ENCODE measurements at regions not wholly inside any gene's neighbourhood (a gene's known extent, or its start where the extent isn't known, plus 50 kb on each side); places are given as distances from the start of the nearest gene placed in this dataset.
A peak's percentile ranks its signal among the peaks of the same experiment; 100 is the strongest.

DNA sequence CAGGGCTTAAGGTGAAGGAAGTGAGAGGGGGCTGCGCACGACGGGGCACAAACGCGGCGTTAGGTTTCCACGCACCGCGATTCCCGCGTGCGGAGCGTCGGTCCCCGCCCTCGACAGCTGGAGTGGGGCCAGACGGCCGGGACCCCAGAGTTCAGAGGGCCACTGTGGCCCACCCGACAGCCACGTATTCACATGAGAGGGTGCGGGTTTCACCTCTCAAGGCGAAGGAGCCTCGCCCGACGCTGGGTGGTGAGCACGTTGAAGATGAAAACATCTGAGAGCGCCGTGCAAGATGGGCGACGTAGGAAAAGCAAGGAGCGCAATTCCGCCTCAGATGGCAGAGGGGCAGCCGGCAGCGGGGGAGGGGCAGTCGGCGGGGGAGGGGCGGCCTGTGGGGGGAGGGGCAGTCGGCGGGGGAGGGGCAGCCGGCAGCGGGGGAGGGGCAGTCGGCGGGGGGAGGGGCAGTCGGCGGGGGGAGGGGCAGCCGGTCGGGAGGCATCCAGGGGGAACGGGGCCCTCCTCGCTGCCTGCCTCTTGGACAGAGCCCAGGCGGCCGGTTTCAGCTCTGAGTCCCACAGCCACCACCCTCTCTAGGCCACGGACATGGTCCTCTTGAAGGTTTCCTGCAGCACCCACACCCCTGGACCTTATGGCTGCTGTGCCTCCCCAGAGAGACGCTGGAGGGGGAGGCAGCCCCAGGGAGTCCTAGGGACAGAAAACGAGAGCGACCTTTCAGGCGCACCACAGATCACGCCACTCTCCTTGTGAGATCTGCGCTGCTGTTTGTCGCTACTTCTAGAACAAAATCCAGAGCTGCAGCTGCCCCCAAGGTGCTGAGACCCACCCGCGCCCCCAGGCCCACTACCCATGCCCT lies 113.7 kb downstream of the DLL1 start:
- peak; percentile 46 for DNase-seq

DNA sequence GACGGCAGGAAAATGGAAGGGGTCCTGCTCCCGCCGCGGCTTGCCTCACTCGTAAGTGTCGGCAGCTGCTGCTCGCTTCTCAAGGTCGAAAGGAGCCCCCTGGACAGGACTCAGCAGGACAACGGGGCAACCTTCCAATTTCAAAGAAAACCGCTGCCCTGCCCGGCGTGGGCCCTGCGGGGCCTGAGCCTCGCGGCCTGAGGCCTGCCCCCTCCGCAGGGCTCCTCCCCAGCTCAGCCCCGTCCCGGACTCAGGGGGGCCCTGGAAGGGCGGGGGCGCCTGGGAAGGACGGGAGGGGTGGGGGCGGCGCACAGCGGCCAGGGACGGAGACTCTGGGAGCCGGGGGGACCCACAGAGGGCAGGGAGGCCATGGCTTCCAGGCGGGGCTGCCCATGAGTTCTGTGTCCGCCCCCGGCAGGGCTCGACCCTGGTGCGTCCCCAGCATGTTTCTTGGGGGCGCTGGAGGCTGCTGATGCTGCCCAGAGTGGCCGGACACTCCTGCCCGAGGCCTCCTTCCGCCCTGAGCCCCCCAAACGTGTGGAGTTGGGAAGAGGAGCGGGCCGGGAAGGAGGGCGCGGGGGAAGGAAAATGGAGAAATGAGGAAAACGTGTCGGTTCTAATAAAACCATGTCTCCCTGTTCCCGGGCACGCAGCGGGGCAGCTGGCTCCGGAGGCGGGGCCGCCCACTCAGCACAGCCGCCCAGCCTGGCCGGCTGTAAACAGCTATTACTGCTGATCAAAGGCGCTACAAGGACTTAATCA lies 114.6 kb downstream of the DLL1 start:
- peak; percentile 50 for DNase-seq

DNA sequence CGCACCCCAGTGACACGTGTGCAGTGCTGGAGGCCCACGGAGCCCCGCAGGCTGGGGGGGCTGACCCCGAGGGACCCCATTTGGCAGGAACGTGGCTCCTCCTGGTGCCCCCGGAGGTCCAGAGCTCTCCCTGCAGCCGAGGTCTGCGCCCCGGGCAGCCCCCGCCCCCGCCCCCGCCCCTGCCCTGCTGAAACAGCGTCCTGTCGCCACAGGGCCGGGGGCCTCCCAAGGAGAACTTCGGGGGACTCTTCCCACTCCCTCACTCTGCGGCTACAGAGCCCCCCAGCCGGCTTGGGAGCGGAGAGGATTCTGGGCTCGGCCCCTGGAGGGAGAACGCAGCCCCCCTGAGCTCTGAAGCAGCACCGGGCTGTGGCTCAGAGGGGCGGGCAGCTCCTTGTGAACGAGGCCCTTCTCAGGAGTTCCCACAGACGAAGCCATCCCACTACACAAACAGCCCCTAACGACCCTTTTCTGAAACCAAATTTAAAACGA lies 115.2 kb downstream of the DLL1 start:
- no peak for DNase-seq

DNA sequence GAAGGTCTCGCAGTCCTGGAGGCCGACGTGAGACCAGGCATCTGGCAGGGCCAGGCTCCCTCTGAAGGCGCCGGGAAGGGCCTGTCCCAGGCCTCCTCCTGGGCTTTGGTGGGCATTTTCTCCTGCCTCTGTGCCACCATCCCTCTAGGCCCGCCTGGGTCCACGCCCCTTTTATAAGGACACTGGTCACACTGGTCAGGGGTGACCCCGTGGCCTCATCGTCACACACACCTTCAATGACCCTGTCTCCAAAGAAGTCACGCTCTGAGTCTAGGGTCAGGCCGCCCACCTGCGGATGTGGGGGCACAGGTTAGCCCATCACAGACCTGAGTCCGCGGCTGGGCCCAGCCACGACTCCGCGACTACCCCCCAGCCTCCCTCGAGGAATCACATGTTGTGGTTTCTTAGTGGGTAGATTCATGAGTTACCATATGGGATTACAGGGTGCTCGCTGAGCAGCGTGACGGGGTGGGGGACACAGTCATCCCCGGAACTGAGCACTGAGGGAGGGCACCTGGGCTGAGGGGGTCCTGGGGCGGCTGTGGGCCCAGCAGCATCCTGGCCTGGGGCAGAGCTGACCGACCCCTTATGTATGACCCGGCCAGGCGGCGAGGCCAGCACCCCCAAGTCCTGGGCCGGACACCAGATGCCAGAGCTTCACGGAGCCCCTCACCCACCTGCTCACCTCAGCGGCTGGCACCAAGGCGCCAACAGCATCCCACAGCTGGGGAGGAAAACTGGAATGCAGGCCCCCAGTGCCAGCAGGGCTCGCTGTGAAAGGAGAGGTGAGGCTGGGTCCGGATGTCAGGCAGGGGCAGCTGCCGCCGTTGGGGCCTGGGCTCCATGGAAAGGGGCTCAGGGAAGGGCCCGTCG lies 115.9 kb downstream of the DLL1 start:
- peak; percentile 36 for DNase-seq

DNA sequence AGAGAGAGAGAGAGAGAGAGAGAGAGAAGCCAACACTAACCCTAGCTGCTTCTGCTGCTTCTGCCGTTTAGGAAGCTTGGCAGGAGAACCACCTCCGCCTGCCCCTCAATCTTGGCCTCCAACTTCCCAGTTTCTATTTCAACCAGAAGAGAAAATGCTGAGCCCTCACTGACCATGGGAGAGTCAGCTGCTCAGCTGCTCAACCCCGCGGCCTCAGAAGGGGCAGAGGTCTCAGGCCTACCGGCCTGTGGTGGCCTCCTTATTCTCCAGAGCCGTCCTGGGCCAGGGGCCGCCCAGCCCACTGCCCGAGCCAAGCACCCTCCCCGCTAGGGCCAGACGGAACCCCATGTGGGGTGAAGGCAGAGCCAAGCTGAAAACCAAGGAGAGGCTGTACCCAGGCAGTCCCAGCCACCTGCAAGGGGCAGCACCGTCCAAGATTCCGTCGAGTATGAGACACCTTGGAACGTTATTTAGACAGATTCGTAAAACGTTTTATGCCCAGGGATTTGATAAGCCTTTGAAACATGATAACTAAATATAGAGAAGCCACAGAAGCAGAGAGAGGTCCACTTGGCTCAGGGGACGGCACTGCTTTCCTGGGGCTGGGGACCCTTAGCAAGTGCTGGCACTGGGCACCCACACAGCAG lies 116.6 kb downstream of the DLL1 start:
- DNase-seq: peak; percentile 43

DNA sequence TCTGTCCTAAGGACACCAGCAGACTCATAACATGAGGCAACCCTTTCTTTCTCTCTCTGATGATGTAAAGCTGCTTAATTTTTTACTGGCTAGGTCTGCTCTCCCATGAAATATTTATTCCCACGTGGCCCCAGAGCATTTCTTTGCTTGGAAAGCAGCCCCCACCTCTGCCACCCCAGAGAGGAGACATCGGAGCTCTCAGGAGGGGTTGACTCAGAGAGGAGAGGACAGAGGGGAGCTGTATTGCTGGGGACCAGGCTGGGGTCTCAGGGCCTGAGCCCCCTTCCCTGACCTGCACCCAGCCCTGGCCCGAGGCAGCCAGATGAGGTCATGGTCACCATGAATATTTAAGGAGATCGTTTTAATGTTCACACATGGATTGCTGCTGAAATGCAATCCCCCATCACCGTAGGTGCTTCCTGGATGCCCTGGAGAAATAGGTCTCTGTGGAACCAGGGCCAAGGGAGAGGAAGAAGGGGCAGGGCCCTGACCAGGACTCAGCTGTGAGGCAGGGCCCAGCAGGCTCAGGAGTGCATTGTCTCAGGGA lies 117.5 kb downstream of the DLL1 start:
- peak; percentile 17 for DNase-seq

DNA sequence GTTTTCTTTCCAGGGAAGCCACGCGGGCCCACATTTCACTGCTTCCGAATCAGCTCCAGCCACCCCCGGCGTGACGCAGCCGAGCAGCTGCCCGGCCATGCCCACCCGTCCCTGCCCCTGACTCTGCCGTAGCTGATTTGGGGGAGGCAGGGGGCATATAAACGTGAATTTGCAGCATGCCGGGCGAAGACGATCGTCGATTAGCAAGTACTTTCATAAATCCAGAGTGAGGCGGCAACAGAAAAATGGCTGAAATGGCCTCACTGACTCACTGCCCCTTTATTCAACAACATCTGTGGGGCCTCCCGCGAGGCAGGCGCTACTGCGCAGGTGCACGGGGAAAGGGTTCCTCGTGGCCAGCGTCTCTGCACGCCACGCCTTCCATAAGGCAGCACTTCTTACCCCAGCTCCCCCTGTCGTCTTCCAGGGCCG lies 118.0 kb downstream of the DLL1 start:
- DNase-seq: peak; percentile 35

DNA sequence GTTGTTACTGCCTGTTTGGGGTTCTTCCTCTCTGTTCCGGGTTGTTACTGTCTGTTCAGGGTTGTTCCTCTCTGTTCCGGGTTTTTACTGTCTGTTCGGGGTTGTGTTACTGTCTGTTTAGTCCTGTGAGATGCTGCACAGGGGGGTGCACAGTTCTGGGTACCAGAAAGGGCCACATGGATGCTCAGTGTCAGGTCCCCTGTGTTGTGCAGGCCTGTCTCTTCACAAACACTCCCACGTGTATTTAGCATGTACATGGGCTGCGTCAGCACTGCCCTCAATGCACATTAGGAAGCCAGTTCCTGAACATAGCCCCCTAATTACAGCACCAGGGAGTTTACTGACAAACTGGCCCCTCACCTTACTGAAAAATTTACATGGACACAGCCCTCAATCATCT lies 118.5 kb downstream of the DLL1 start:
- no peak for DNase-seq

DNA sequence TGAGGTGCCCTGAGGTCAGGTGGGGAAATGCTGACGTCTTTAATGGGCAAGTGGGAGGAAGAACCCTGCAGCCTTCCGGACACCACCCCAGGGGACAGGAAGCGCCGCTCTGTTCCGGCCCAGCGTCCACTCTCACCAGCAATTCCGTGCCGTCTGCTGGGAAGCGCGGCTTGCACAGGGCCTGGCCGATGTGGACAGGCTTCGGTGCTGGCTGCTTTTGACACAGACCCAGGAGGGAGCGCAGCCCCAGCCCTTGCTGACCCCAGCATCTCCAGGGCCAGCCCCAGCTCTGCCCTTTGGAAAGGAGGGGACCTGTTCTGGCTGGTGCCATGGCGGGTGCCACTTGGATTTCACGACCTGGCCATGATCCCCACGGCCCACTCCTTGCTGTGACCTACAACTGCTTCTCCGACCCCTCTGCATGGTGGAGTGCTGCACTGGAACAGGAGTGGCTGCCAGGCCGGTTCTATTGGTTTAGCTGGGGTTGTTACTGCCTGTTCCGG lies 123.2 kb downstream of the DLL1 start:
- DNase-seq: no peak

DNA sequence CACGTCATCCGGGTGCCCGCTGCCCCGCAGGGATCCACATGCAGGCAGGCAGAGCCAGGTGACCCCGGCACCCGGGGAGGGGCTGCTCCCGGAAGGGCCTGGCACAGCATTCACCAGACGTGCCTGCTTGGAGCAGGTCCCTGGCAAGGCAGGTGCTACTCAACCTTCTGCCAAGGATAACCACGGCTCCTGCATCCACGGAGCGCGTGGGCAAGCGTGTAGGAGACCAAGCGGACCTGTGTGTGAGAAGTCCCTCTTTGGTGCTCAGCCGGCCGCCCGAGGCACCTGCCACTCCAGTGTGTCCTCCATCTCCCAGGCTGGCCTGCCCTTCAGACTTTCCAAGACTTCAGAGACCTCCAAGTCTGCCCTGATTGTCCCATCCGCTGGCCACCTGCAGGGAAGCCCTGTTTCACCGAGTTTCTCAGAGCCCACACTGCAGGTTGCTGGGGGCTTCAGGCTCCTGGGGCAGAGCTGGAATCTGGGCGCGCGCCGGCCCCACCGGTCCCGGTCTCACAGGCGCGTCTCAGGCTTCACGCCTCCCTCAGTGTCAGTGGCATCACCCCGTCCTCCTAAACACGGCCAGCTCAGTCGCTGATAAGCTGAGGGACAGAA lies 124.3 kb downstream of the DLL1 start:
- no peak for DNase-seq

DNA sequence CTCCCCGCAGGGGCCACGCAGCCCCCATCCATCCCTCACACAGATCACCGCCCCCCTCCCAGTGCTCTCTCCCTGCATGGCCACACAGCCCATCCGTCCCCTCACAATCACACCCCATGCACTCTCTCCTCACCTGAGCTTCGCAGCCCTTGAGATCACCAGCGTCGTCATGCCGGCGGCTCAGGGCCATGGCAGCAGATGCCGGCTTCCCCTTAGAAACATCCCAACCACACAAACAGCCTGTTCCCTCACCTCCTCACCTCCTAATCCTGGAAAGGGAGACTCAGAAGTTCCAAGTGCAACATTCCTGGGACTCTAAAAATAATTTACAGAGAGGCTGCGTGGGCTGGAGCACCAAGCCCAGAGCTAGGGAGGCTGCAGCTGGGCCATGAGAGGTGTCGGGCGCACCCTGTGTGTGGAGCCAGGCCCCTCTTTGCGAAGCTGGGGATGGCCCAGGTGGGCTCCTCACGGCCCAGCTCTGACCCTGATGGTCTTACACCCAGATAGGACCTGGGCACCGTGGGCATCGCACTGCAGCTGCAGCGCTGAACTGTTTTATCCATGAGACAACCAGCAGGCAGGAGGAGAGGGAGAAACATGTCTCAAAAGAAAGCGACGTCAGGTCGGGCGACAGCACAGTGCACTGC lies 125.3 kb downstream of the DLL1 start:
- no peak for DNase-seq

DNA sequence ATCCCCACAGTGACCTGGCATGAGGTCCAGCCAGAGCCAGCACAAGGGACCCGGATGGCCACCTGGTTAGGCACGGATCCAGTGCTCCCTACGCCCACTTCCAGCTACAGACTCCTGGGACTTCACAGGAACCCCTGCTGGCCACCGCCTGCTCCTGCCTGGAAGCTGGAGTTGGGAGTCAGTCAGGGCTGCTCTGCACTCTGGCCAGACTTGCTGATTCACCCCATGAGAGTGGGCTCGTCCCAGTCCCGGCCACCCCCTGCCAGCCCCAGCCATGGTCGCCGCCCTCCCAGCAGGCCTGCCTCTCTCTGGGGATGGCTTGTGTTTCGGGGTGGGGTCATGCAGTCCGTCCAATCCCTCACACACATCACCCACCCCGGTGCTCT lies 125.8 kb downstream of the DLL1 start:
- no peak for DNase-seq

DNA sequence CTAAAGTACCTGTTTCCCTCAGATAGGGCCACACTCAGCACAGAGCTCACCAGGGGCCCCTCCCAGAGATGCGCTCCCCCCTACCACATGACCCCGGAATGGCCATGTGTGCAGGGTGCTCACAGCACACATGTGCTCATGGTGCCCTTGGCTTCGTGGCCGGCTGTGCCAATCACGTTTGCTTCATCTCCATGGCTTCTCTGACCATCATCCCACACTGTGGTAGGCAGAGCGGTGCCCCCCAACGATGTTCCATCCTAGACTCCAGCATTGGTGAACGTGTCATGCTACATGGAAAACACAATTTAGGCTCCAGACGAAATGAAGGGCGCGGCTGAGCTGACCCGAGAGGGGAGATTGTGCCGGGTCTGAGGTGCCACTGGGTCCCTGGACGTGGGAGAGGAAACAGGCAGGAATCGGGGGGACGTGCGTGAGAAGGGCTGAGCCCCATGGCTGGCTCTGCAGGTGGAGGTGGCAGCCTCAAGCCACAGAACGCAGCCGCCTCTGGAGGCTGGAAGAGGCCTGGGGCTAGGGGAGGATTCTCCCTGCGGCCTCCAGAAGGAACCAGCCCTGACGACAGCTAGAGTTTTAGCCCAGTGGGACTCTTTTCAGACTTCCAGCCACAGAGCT lies 126.5 kb downstream of the DLL1 start:
- no peak for DNase-seq

DNA sequence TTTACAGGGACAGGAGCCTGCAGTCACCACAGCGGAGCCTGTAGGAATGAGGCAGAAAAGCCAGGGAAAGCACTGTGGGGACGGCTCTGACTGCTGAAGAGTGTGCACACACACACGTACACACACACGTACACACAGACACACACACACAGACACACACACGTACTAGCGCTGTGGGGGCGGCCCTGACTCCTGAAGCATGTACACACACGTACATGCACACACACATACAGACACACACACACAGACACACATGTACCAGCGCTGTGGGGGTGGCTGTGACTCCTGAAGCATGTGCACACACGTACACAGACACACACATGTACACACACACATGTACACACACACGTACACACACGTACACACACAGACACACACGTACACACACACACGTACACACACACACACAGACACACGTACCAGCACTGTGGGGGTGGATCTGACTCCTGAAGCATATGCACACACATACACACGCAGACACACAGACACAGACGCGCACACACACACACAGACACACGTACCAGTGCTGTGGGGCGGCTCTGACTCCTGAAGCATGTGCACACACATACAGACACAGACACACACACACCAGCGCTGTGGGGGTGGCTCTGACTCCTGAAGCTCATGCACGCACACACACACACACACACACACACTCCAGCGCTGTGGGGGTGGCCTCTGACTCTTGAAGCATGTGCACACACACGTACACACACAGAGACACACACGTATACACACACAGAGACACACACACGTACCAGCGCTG lies 127.3 kb downstream of the DLL1 start:
- DNase-seq: no peak

DNA sequence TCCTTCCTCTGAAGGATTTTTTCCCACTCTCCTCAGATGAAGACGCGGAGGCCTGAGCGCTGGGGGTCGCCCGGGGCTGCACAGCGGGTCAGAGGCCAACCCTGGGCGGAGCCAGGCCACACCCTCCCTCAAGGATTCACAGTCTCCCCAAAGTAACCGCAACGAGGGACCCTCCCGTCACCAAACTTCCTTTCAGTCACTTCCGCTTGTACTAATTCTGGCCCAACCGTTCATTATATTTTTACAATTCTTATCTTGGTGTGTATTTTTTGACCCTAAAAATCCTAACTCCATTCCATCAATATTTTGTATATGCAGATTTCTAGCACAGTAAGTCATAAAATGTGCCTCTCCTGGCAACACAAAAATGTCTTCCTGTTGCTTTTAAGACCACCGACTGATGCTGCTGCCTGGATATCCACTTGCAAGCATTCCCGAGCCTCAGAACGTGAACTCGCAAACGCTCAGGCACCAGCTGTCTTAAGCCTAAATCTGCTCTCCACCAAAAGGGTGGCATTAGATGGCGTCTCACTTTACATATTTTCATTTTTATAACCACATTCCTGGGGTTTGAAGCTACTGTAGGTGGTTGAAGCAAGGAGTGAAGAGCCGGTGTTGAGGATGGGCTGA lies 128.0 kb downstream of the DLL1 start:
- no peak for DNase-seq

DNA sequence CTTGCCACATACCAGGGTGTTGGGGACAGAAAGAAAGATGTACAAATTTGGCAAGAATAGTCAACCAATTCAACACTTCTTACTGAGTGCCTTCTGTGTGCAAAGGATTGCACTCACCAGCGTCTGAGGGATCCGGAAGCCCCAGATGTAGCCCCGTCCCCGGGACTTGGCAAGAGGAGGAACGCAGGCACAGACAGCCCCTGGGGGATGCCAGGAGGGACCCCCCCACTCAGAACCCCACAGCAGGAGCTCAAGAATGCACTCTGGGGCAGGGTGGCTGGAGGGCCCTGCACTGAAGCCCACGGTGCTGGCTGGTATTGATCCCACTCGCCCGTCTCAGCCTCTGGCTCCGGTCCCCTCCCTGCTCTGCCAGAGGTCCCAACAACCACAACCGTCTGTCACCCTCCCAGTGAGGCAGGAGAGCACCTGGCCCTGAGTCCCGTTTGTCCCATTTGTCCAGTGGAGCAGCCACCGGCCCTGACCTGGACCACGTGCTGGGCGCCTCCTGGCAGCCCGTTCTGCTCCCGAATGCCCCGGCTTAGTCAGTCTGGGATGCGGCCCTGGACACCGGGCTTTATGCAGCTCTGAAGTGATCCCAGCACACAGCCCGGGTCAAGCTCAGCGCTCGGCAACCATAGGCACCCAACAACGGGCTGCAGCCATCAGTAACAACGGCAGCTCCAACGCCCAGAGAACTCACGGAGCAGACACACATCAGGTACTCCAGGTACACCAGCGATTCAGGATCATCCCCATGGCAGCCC lies 128.7 kb downstream of the DLL1 start:
- DNase-seq: no peak

DNA sequence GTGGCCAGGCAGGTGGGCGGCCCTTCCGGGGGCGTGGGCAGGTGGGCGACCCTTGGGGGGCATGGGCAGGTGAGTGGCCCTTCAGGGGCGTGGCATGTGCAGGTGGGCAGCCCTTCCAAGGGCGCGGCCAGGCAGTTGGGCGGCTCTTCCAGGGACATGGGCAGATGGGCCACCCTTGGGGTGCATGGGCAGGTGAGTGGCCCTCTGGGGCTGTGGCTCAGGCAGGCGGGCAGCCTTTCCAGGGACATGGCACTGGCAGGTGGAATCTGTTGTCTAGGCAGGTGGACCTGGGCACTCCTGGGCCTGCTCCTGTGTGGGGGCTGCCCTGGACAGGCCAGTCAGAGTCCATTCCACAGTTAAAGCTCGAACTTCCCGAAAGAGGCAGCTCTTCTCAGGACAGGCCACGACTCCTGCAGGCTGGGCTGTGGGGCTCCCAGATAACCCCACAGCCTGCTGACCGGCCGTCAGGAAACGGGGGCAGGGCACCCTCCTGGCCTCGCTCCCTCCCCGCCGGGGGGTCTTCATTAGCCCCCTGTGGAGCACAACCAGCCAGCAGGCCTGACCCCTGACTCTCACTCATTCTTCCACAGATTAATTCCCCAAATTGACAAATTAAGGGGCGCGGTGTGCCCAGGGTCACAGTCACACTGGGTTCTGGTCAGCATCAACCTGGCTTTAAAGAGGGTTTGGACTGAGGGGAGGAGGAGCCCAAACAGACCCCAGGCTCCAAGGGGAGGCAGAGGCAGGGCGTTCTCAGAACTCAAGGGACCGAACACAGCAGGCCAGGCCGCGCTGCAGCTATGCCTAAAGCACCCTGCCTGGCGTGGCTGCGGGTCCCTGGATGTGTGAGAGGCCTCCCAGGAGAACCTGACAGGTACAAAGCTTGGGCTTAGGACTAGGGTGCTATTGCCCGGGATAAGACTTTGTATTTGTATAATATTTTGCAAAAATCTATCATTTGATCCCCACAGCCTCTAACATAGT lies 130.0 kb downstream of the DLL1 start:
- DNase-seq: no peak
